Inferior parietal cortex (tissue), 1 donor: ENCODE measurements at regions not wholly inside any gene's neighbourhood (a gene's known extent, or its start where the extent isn't known, plus 50 kb on each side); places are given as distances from the start of the nearest gene placed in this dataset.
A peak's percentile ranks its signal among the peaks of the same experiment; 100 is the strongest.
"Not testable (repeated sequence)": the region's sequence is repeated elsewhere in the genome, so short reads cannot be mapped to it uniquely, and the experiment has no call there.

Experiments used
- DNase-seq: peaks from one replicate; pipeline ENCODE4 v3.0.0-alpha.2; 2016; ENCODE audit errors: extremely low spot score

GRCh38 chr19:37303591-37304171 is 67.2 kb upstream of the ZNF527 start:
- DNase-seq, result no peak

DNA sequence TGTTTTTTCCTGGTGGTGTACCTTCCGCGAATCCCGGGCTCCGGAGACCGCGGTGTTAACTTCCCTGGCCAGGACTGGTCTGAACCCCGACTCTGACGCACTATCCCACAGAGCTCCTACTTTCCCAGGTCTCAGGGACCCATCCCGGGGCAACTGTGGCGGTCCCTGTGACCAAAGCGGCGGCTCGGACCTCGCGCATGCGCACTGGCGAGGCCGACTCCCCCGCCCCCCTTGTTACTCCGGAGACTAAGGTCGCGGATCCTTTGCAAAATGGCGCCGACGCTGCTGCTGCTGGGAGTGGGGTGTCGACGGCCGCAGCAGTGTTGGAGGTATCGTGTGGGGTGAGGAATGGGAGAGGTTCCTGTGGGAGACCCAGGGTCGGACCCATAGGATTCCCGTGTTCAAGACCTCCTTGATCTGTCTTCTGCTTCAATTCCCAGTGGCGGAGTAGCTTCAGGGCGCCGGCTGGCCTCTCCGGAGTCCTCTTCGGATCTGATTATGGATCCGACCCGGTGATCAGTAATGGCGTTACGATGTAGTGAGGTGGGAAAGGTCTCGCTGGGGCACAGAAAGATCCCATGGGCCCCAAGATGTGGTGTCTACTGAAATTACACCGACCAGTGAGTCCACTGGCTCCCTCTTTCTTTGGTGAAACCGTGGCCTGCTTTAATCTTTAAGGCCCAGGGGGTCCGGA is 66.6 kb upstream of the ZNF527 start:
- peak; percentile 6 for DNase-seq

DNA sequence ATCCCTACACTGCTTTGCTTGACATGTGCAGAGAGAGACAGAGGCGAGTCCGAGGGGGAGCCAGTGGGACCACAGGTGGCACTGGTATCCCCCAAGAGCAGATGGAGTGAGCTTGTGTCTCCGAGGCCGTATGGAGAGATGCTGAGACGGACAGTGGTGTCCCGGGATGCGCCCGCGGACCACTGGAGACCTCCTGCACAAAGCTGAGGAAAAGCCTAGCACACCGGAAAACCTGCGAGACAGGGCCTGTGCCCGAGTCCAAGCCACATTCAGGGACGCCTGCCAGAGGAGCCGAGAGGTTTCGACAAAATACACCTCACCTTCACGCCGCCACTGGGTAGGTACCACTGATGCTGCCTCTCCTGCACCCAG is 66.0 kb upstream of the ZNF527 start:
- no peak for DNase-seq

GRCh38 chr19:37306383-37306963 is 64.4 kb upstream of the ZNF527 start:
- DNase-seq, result no peak

DNA sequence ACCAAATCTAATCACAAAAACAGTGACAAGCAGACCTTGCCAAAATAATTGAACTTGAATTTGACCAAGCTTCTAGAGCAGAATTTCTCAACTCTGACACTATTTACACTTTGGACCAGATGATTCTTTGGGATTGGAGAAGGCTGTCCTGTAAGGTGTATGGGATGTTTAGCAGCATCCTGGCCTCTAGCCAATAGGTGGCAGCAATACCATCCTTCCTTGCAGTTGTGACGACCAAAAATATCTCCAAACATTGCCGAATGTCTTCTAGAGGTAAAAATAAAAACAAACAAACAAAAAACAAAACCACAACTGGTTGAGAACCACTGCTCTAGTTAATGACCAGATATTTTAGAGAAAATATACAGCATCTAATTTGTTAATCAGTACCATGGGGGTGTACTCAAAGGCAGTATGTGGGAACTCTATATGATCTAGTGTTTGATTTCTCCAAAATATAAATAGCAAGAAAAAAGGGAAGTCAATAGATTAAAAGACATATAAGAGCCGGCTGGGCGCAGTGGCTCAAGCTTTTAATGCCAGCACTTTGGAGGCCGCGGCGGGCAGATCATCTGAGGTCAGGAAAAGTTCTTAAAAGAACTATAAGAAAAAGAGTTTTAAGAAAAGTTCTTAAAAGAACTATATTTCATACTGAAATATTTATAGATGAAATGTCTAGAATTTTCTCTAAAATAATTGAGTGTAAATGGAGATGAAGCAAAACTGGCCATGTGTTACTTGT is 60.9 kb upstream of the ZNF527 start:
- DNase-seq, result no peak

- not testable (repeated sequence) for DNase-seq
Observed at GRCh38 chr19:37312531-37313334, 58.2 kb upstream of the ZNF527 start.

- DNase-seq, result no peak
Observed at GRCh38 chr19:37313335-37313627, 57.6 kb upstream of the ZNF527 start.

DNA sequence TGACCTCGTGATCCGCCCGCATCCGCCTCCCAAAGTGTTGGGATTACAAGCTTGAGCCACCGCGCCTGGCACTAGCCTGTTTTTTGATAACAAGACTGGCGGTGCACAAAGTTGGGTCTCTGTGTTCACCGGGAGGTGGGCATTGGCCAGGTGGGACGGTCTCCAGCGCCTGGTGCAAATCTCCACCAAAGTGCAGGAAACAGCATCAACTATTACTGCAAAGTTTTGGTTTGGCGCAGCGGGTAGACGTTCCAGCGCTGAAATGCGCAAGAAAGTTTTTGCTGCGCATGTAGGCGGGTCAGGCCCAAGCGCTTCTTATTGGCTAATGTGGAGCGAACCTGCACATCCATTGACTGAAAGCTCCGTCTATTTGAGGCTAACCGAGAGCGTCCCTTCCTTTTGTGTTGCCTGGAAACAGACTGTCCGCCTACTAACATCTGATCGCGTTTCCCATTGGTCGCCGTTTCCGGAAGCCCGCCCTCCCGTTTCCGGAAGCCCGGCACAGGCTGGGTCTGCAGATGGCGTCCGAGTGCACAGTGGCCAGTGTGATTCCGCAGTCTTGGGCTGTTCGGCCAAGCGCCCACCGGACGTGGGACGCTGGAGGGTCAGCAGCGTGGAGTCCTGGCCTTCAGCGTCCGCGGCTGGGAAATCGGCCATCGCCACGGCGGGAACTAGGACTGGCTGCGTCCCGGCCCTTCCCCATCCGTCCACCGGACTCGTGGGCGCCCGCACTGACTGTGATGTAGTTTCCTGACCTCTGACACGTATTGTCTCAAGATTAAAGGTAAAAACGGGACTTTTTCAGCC is 53.3 kb upstream of the ZNF527 start:
- DNase-seq, result peak; percentile 94

DNA sequence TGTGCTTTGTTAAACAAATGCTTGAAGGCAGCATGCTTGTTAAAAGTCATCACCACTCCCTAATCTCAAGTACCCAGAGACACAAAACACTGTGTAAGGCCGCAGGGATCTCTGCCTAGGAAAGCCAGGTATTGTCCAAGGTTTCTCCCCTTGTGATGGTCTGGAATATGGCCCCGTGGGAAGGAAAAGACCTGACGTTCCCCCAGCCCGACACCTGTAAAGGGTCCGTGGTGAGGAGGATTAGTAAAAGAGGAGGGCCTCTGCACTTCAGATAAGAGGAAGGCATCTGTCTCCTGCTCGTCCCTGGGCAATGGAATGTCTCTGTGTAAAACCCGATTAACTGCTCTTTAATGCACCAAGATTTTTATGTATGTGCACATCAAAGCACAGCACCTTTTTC is 49.9 kb upstream of the ZNF527 start:
- DNase-seq, result not testable (repeated sequence)
